GM21619 (cell line): ENCODE measurements at regions not wholly inside any gene's neighbourhood (a gene's known extent, or its start where the extent isn't known, plus 50 kb on each side); places are given as distances from the start of the nearest gene placed in this dataset.
"Not testable (repeated sequence)": the region's sequence is repeated elsewhere in the genome, so short reads cannot be mapped to it uniquely, and the experiment has no call there.

Experiments used
- ATAC-seq: cut with Tn5 transposase; IDR thresholded peaks from one replicate; pipeline ENCODE4 v1.9.1; 2021; ENCODE audit not compliant: unreplicated experiment

DNA sequence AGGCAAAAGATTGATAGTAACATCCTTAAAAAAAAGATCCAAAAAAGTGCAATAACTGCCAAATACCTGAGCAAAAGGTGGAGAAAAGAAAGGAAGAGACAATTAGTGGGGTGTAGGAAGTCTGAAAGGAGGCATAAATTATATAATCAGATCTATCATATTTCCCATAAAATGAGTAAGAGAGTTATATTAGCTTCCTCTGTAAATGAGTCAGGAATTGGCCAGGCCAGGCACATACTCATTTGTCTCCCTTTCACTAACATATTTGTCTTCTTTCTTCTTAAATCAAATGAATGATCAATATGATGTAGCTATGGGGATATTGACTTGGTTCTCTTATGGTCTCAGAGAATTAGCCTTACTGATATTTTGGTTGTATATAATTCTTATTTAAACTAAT lies 292.3 kb upstream of the CADM2 start:
- no peak for ATAC-seq

DNA sequence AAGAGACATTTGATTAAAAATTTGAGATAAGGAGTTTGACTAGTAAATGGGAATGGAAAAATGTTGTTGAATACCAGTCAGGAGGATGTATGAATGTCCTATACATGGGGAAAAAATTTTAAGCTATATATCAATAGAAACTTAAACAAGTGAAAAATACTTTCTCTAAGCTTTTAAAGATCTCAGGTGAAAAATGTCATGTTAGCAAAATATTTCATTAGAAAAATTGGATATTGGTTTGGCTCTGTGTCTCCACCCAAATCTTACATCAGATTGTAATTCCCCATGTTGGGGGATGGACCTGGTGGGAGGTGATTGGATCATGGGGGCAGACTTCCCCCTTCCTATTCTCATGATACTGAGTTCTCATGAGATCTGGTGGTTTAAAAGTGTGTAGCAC lies 279.6 kb upstream of the CADM2 start:
- ATAC-seq, result no peak

DNA sequence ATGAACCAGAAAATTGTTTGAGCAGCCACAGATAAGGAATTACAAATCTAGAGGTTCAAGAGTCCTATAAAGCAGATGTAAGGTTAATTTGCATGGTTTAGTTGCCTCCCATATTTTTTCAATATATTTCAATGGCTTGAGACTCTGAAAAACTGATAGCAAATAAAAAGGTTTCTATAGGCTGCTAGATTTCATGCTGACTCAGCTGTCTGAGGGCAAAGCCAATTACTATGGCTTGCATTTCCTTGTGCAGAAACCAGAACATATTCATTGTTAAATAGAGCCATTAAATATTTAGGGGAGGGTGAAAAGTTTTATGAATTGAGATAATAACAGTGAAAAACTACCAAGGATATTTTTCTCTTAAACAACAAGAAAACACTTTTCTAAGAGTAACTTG lies 278.1 kb upstream of the CADM2 start:
- no peak for ATAC-seq

DNA sequence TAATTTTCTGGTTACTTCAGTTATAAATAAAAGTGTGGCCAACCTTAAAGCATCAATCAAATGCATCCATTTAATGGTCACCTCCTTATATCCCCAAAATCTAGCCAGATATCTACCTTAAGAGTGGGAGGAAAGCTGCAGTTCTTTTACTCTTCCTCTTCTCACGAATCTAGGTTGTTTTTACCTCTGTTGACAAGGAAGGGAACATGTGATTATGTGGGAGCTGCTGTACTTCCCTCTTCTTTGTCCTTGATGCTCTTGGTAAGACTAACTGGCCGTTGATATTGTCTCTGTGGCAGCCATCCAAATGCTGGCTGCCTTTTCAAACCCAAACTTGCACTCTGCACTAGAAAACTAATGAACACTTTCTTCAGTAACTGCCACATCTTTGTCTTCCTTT lies 275.3 kb upstream of the CADM2 start:
- no peak for ATAC-seq

DNA sequence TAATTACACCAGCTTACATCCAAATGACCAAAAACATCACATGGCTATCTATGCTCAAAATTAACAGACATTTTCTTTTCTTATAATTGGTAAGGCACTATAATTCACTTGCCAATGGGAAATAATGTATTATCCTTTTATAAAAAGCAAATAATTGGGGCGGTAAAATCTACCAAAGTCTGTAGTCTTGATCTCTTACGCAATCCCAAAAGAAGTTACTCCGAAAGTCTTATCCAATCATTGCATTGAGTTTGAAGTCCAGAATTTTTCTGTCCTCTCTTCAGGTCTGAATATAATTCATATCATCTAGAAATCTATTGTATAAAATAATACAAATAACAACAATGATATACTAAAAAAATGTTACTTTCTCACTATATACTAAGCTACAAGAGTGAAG lies 273.3 kb upstream of the CADM2 start:
- no peak for ATAC-seq

DNA sequence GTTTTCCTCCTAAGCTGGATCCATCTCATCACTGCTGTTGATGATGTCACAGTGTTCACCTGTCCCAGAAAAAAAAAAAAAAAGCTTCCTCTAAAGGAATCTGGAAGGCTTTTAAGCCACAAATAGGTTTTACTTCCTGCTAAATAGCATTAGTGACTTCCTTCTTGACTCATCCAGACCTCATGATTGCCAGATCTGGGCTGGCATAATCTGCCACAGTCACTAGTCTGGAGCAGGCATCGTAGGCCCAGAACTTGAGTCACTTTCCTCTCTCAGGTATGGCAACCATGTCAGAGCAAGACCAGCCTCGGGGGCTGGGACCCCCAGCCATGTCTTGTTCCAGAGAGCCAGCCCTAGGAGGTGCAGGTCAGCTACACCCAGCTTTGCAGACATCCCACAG lies 266.5 kb upstream of the CADM2 start:
- ATAC-seq, result no peak

DNA sequence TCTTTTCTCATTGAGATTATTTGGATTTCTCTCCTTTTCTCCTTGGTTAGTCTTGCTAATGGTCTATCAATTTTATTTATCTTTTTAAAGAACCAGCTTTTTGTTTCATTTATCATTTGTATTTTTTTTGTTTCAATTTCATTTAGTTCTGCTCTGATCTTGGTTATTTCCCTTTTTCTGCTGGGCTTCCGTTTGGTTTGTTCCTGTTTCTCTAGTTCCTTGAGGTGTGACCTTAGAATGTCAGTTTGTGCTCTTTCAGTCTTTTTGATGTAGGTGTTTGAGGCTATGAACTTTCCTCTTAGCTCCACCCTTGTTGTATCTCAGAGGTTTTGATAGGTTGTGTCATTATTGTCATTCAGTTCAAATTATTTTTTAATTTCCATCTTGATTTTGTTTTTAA lies 248.5 kb upstream of the CADM2 start:
- ATAC-seq, result not testable (repeated sequence)

DNA sequence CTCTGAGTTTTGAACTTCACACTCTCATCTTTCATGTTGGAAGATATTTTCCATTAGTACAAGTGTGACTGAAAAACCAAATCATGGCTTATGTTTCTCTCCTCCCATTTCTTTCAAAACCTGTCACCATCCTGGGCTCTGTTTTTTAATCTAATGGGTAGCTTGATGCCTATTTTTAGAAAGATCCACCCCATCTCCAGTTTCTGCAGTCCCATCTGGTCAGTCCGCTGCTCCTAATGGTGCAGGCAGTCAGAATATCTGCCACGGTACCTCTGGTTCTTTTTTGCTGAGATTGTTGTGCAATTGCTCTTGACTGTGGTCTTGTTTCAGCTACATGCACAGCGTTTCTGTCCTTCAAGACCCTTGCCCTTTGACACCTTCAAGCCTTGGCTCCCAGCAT lies 240.9 kb upstream of the CADM2 start:
- no peak for ATAC-seq

DNA sequence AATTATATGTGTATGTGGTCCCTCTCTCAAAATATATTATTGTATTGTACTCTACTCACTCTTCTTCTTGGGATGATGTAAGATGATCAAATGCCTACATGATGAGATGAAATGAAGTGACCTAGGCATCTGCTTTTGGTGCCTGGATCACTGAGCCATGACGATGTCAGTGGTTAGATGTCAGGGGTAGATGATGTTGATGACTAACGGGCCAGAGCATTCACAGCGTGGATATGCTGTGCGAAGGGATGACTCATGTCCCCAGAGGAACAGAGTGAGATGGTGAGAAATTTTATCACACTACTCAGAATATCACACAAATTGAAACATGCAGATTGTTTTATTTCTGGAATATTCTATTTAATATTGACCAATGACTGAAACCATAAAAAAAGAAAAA lies 233.9 kb upstream of the CADM2 start:
- ATAC-seq, result peak; percentile 88

DNA sequence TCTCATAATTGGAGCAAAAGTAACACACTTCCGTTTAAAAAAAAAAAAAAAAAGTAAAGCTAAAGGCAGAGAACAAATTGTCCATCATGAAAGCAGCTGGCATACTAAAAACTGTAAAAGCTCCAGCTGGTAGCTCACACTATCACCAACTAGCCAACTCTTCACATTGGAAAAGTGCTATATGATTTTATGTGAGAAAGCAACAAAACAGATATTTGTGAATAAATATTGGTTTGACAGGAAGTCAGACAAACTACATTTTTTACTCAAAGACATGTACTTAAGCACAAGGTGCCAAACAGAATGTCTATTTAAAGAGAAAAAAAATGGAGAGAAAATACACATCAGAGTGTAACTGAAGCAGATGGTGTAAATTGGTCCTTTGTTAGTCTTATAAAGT lies 231.2 kb upstream of the CADM2 start:
- ATAC-seq, result no peak

DNA sequence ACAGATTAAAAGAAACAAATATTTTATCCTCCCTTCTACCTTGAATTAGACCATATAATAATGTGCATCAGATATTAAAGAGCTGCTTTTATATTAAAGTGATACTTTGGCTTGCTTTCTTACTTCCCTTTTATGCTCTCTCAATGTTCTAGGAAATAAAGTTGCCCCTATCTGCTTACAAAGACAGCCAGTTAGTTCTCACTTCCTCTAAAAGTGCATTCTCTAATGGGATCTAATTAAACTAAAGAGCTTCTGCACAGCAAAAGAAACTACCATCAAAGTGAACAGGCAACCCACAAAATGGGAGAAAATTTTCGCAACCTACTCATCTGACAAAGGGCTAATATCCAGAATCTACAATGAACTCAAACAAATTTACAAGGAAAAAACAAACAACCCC lies 224.1 kb upstream of the CADM2 start:
- not testable (repeated sequence) for ATAC-seq

DNA sequence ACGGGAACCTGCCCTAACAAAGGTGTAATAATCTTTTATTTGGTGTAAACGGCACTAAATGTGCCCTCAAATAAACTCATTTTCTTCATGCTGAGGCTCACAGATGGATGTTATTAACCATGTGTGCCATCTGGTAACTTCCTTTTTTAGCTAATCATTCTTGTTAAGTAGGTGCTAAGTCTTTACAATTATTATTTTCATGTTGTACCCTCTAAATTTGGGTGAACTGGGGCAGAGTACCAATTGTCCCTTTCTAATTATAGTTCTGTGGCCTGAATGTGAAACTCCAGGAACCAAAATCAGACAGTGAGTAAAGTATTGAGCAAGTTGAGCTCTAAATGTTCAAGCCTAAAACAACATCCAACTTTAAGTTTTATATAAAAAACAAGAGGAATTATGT lies 220.7 kb upstream of the CADM2 start:
- no peak for ATAC-seq

DNA sequence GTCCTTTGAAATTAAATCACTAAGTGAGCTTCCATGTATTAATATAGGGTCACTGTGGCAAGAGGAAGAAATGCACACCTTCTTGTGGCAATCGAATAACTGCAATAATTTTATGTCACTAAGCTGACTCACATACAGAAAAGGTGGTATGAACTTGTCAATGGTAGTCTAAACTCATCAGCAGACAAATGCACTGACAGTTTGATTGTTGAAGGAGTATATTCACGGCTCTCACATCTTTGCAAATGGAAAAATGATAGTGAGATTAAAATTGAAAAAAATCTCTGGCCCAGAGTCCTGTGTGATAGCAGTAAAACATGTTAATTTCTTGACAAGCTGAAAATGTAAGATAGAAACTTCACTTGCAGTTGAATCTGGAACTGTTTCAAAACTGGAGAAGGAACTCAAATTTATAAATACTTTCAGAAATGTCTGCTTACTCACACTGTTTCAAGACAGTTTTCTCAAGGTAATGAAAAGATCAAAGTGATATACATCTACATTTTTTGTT lies 215.8 kb upstream of the CADM2 start:
- no peak for ATAC-seq

DNA sequence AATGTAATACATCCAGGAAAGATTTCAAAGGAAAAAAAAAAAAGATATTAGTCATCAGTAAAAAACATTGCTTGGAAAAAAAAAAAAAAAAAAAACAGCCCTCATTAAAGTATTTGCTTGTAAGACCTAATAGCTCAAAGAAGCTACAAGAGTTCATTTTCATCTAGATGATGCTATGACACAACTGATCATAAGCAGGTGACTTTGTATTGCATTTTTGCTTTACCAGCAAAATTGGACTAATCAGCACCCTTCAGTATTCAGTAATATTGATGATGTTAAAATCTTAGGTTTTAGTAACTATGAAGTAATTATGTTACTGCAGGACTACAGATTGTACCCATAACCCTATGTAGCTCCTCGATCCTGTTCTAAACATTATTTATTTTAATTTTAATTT lies 214.7 kb upstream of the CADM2 start:
- ATAC-seq, result no peak

DNA sequence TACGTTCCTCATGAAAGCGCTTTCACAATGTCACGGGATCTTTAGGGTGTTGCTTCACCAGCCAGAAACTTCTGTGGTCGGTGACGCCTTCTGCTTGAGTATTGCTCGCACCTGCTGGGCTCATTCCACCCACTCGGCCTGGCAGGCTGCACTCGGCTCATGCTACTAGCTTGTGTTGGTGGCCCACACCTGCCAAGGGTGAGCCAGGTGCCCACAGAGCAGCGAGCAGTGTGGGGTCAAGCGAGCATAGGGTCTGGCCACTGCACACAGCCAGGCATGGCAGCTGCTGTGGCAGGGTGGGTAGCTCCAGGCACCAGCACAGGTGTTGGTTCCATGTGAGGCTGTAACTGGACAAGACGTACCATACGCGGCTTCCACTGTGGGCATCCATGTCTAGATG lies 202.9 kb upstream of the CADM2 start:
- ATAC-seq, result no peak

DNA sequence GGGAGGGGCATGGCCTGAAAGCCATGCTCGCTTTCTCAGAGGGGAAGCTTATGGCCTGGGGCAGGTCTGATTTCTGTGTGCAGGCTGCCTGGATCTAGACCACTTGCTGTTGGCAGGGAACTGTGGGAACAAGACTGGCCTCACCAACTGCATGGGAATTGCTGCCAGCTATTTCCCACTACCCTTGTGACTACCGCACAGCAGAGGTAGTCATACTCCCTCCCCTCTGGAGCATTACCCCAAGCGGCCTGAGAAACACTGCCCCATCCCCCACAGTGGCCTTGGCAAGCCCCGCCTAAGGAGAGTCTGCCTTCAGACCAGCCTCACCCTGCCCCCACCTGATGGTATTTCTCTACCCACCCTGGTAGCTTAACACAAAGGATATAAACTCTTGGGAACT lies 199.4 kb upstream of the CADM2 start:
- no peak for ATAC-seq

DNA sequence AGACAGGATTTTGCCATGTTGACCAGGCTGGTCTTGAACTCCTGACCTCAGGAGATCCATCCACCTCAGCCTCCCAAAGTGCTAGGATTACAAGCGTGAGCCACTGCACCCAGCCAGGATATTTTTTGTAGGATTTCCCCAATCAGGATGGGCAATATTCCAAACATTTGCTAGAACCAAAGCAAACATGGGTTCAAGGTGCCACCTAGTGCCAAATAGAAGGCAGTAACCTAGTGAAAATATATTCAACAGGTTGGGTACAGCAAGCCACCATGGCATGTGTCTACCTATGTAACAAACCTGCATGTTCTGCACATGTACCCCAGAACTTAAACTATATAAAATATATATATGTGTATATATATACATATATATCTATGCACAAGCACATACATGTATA lies 185.9 kb upstream of the CADM2 start:
- ATAC-seq, result no peak

DNA sequence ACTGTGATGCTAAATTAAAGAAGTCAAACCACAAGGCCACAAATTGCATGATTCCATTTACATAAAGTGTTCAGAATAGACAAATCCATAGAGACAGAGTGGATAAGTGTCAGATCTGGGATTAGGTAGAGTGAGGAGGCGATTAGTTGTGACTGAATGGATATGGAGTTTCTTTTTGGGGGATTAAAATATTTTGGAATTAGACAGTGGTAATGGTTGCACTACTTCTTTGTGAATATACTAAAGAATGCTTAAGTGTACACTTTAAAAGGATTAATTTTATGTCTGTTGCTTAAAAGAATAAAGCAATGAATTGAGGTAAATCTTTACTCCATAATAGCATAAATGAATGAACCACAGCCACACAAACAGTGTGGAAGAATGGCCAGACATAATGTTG lies 175.5 kb upstream of the CADM2 start:
- no peak for ATAC-seq

DNA sequence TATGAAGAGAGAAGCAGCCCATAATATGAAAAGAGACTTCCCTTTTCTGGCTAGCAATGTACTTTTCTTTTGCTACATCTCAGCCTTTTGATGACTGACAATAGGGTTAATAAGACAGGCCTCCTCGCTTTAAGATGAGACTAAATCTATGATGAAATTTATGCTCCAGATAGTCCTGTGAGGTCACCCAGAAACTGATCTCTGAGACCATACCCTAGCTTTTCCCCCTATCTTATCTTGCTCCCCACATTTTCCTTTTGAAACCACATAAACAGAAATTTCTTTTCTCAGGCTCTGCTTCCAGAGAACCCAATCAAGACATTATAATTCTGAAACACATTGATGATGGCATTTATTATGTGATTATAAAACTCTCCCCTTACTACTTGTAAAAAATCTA lies 168.8 kb upstream of the CADM2 start:
- ATAC-seq, result no peak

DNA sequence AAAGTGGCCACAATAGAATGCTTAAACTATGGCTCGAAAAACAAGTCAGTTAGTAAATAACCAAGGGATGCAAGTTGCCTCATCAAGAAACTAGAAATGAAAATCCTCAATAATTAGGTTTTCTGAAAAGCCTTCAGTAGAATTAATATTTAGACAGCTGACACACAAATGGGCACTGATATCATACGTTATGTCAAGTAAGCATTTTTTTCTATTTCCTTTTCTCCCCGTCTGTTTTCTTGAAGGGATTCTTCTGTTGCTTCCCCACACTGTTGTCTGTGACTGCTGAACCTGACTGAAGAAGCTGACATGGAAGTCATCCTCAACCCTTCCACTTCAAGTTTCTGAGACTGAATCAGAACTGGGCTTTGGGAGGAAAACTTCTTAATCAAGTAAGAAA lies 151.8 kb upstream of the CADM2 start:
- no peak for ATAC-seq

DNA sequence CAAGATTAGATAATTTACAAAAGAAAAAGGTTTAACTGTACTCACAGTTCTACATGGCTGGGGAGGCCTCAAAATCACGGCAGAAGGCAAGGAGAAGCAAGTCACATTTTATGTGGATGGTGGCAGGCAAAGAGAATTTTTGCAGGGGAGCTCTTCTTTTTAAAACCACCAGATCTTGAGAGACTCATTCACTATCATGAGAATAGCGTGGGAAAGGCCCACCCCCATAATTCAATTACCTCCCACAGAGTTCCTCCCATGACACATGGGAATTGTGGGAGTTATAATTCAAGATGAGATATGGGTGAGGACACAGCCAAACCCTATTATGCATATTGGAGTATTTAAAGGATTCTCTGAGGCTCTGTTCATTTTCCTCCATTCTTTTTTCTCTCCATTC lies 138.7 kb upstream of the CADM2 start:
- no peak for ATAC-seq

DNA sequence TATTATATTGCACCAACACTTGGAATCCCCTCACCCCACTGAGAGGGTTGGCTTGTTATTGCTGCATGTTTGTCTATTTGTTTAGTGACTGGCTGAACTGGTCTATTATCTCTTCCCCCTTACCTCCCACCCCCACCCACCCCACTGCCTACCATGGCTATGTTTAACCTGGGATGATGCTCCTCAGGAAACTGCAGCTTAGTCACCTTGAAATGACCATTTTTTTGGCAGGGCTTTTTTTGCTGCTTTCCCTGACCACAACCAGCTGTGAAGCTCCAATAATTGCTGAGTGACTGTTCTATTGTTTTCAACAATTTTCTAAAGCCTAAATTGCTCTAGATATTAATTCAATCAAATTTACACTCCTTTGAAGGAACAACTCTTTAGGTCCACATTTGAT lies 137.9 kb upstream of the CADM2 start:
- ATAC-seq, result no peak

DNA sequence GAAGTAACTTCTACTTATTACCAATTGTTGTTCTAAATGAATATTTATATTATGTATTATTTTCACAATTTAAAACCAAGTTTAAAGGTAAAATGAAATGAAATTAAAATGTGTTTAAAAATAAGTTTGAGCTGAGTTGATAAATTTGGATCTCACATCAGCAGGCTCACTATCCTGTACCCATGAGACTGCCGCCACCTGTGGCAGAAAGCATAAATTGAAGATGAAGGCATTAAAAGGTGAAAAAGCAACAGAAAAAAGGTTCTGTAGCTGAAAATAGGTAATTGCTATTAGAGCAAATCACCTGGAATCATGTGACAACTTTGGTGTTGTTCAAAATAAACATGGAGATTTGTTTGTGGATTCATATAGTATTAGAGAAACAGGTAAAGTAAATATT lies 133.0 kb upstream of the CADM2 start:
- ATAC-seq, result no peak

DNA sequence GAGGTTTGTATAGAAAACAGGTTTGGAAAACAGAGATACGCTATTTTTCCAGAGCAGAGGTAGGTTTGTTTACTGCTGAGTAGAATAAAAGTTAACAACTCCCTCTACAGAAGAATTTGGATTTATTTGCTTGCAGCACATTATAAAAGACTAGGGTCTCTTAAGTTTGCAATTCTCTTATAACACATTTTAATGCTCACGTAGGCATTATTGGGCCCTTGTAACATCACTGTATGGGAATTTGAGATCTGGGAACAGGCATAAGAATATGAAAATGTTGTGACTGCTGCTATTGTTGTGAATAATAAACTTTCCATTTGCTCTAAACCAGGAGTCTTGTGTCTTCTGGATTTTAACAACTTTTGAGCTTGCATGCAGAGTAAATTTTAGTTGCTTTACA lies 128.3 kb upstream of the CADM2 start:
- no peak for ATAC-seq
